Adrenal gland (tissue), 5 donors: ENCODE measurements at regions not wholly inside any gene's neighbourhood (a gene's known extent, or its start where the extent isn't known, plus 50 kb on each side); places are given as distances from the start of the nearest gene placed in this dataset.

Source experiments
- CTCF ChIP-seq, 6 experiments: fragments of 450-650 bp in 4 of 6; fragments of 200-600 bp in 2 of 6; sonication (generic) in 1 of 6; IDR thresholded peaks; 1 replicate in 5 of 6; 2 replicates in 1 of 6; pipeline versions ENCODE4 v1.5.1 to v1.8.0; 2016 to 2021; ENCODE audit warnings: antibody characterized with exemption in 6 of 6, mild to moderate bottlenecking in 2 of 6, moderate library complexity in 1 of 6
- POLR2A ChIP-seq, 2 donors: fragments of 450-650 bp; IDR thresholded peaks; one replicate each; pipeline ENCODE4 v1.6.1; 2017; ENCODE audit warnings: antibody characterized with exemption in 2 of 2, mild to moderate bottlenecking in 2 of 2, moderate library complexity in 1 of 2
- donor health status: DM: no; HTN: no; CAD: no.

GRCh38 chr2:52520644-52521043 lies 1247.0 kb upstream of the CHAC2 start:
- TF ChIP-seq CTCF (IDR thresholded peaks at IDR 0.05) (no peak), POLR2A (IDR thresholded peaks at IDR 0.05) (no peak)
